ENCODE measurements at regions not wholly inside any gene's neighbourhood (a gene's known extent, or its start where the extent isn't known, plus 50 kb on each side); places are given as distances from the start of the nearest gene placed in this dataset.

GRCh38 chr1:222930070-222930469, 115.2 kb downstream of the DISP1 start:
- H3K4me3 ChIP-seq (ENCODE audit: insufficient read length, low read depth) = no peak overlapping the region
- DNase-seq (ENCODE audit: low read depth, low spot score) = no peak
- H3K9me3 ChIP-seq (ENCODE audit: insufficient read depth, low read length) = no peaks in the 10 kb centered on the region
- no peaks in the 10 kb centered on the region for H3K36me3 ChIP-seq (ENCODE audit: insufficient read depth, insufficient read length, low read length)
- H3K4me1 ChIP-seq (ENCODE audit: insufficient read depth, insufficient read length) = no peaks in the 10 kb centered on the region
- TF ChIP-seq YY1 (IDR thresholded peaks at IDR 0.05; ENCODE audit: insufficient read depth, insufficient read length) = no peak
- TF ChIP-seq SUZ12 (IDR thresholded peaks at IDR 0.05; ENCODE audit: extremely low read depth, insufficient read depth, insufficient read length) = no peak
- TF ChIP-seq ZNF274 (IDR thresholded peaks at IDR 0.05; ENCODE audit: low read depth, low read length) = no peak
- H3K9ac ChIP-seq (ENCODE audit: insufficient read length, low read depth) = no peak overlapping the region
- H3K27me3 ChIP-seq (ENCODE audit: insufficient read depth, insufficient read length) = no peaks in the 10 kb centered on the region

- TF ChIP-seq SUZ12 (IDR thresholded peaks at IDR 0.05; ENCODE audit: extremely low read depth, insufficient read depth, insufficient read length) = no peak
- TF ChIP-seq ZNF274 (IDR thresholded peaks at IDR 0.05; ENCODE audit: low read depth, low read length) = no peak
- TF ChIP-seq YY1 (IDR thresholded peaks at IDR 0.05; ENCODE audit: insufficient read depth, insufficient read length) = no peak
- Histone ChIP-seq H3K36me3 (ENCODE audit: insufficient read depth, insufficient read length, low read length) (no peaks in the 10 kb centered on the region), H3K4me3 (ENCODE audit: insufficient read length, low read depth) (no peak overlapping the region), H3K27me3 (ENCODE audit: insufficient read depth, insufficient read length) (no peaks in the 10 kb centered on the region), H3K4me1 (ENCODE audit: insufficient read depth, insufficient read length) (no peaks in the 10 kb centered on the region), H3K9ac (ENCODE audit: insufficient read length, low read depth) (no peak overlapping the region), H3K9me3 (ENCODE audit: insufficient read depth, low read length) (no peaks in the 10 kb centered on the region)
- DNase-seq (ENCODE audit: low read depth, low spot score) = no peak
Observed at GRCh38 chr1:222931023-222931422, 116.2 kb downstream of the DISP1 start.

GRCh38 chr1:222933273-222933672, 118.4 kb downstream of the DISP1 start:
- Histone ChIP-seq H3K36me3 (ENCODE audit: insufficient read depth, insufficient read length, low read length) (no peaks in the 10 kb centered on the region), H3K27me3 (ENCODE audit: insufficient read depth, insufficient read length) (no peaks in the 10 kb centered on the region), H3K9me3 (ENCODE audit: insufficient read depth, low read length) (no peaks in the 10 kb centered on the region), H3K4me1 (ENCODE audit: insufficient read depth, insufficient read length) (no peaks in the 10 kb centered on the region), H3K4me3 (ENCODE audit: insufficient read length, low read depth) (no peak overlapping the region), H3K9ac (ENCODE audit: insufficient read length, low read depth) (no peak overlapping the region)
- no peak for TF ChIP-seq SUZ12 (IDR thresholded peaks at IDR 0.05; ENCODE audit: extremely low read depth, insufficient read depth, insufficient read length)
- no peak for TF ChIP-seq YY1 (IDR thresholded peaks at IDR 0.05; ENCODE audit: insufficient read depth, insufficient read length)
- no peak for TF ChIP-seq ZNF274 (IDR thresholded peaks at IDR 0.05; ENCODE audit: low read depth, low read length)
- DNase-seq (ENCODE audit: low read depth, low spot score) = no peak

GRCh38 chr1:222935239-222935900, 120.5 kb downstream of the DISP1 start:
- H3K9me3 ChIP-seq (ENCODE audit: insufficient read depth, low read length) = no peaks in the 10 kb centered on the region
- no peak overlapping the region for H3K4me3 ChIP-seq (ENCODE audit: insufficient read length, low read depth)
- no peaks in the 10 kb centered on the region for H3K27me3 ChIP-seq (ENCODE audit: insufficient read depth, insufficient read length)
- H3K36me3 ChIP-seq (ENCODE audit: insufficient read depth, insufficient read length, low read length) = no peaks in the 10 kb centered on the region
- no peak overlapping the region for H3K9ac ChIP-seq (ENCODE audit: insufficient read length, low read depth)
- TF ChIP-seq SUZ12 (IDR thresholded peaks at IDR 0.05; ENCODE audit: extremely low read depth, insufficient read depth, insufficient read length) (no peak), YY1 (IDR thresholded peaks at IDR 0.05; ENCODE audit: insufficient read depth, insufficient read length) (no peak), ZNF274 (IDR thresholded peaks at IDR 0.05; ENCODE audit: low read depth, low read length) (no peak)
- no peaks in the 10 kb centered on the region for H3K4me1 ChIP-seq (ENCODE audit: insufficient read depth, insufficient read length)
- DNase-seq (ENCODE audit: low read depth, low spot score) = no peak

GRCh38 chr1:222936042-222936441, 121.2 kb downstream of the DISP1 start:
- H3K9me3 ChIP-seq (ENCODE audit: insufficient read depth, low read length) = no peaks in the 10 kb centered on the region
- no peaks in the 10 kb centered on the region for H3K27me3 ChIP-seq (ENCODE audit: insufficient read depth, insufficient read length)
- no peak overlapping the region for H3K9ac ChIP-seq (ENCODE audit: insufficient read length, low read depth)
- no peak for DNase-seq (ENCODE audit: low read depth, low spot score)
- no peaks in the 10 kb centered on the region for H3K36me3 ChIP-seq (ENCODE audit: insufficient read depth, insufficient read length, low read length)
- no peak for TF ChIP-seq SUZ12 (IDR thresholded peaks at IDR 0.05; ENCODE audit: extremely low read depth, insufficient read depth, insufficient read length)
- no peak for TF ChIP-seq ZNF274 (IDR thresholded peaks at IDR 0.05; ENCODE audit: low read depth, low read length)
- no peak for TF ChIP-seq YY1 (IDR thresholded peaks at IDR 0.05; ENCODE audit: insufficient read depth, insufficient read length)
- H3K4me1 ChIP-seq (ENCODE audit: insufficient read depth, insufficient read length) = no peaks in the 10 kb centered on the region
- H3K4me3 ChIP-seq (ENCODE audit: insufficient read length, low read depth) = no peak overlapping the region

- no peaks in the 10 kb centered on the region for H3K36me3 ChIP-seq (ENCODE audit: insufficient read depth, insufficient read length, low read length)
- TF ChIP-seq SUZ12 (IDR thresholded peaks at IDR 0.05; ENCODE audit: extremely low read depth, insufficient read depth, insufficient read length) = no peak
- TF ChIP-seq YY1 (IDR thresholded peaks at IDR 0.05; ENCODE audit: insufficient read depth, insufficient read length) = no peak
Observed at GRCh38 chr1:222938986-222939385, 124.1 kb downstream of the DISP1 start.

GRCh38 chr1:222940095-222940494, 125.3 kb downstream of the DISP1 start:
- DNase-seq (ENCODE audit: low read depth, low spot score) = no peak
- TF ChIP-seq SUZ12 (IDR thresholded peaks at IDR 0.05; ENCODE audit: extremely low read depth, insufficient read depth, insufficient read length) (no peak), ZNF274 (IDR thresholded peaks at IDR 0.05; ENCODE audit: low read depth, low read length) (no peak), YY1 (IDR thresholded peaks at IDR 0.05; ENCODE audit: insufficient read depth, insufficient read length) (no peak)
- no peaks in the 10 kb centered on the region for H3K36me3 ChIP-seq (ENCODE audit: insufficient read depth, insufficient read length, low read length)
- H3K9ac ChIP-seq (ENCODE audit: insufficient read length, low read depth) = no peak overlapping the region
- no peaks in the 10 kb centered on the region for H3K9me3 ChIP-seq (ENCODE audit: insufficient read depth, low read length)
- H3K4me1 ChIP-seq (ENCODE audit: insufficient read depth, insufficient read length) = no peaks in the 10 kb centered on the region
- no peak overlapping the region for H3K4me3 ChIP-seq (ENCODE audit: insufficient read length, low read depth)
- no peaks in the 10 kb centered on the region for H3K27me3 ChIP-seq (ENCODE audit: insufficient read depth, insufficient read length)

More at GRCh38 chr1:222938986-222939385, 124.1 kb downstream of the DISP1 start:
- no peak for DNase-seq (ENCODE audit: low read depth, low spot score)
- no peak overlapping the region for H3K9ac ChIP-seq (ENCODE audit: insufficient read length, low read depth)
- H3K9me3 ChIP-seq (ENCODE audit: insufficient read depth, low read length) = no peaks in the 10 kb centered on the region
- H3K4me1 ChIP-seq (ENCODE audit: insufficient read depth, insufficient read length) = no peaks in the 10 kb centered on the region
- H3K27me3 ChIP-seq (ENCODE audit: insufficient read depth, insufficient read length) = no peaks in the 10 kb centered on the region
- H3K4me3 ChIP-seq (ENCODE audit: insufficient read length, low read depth) = no peak overlapping the region
